Left colon (tissue), 2 donors: ENCODE measurements at regions not wholly inside any gene's neighbourhood (a gene's known extent, or its start where the extent isn't known, plus 50 kb on each side); places are given as distances from the start of the nearest gene placed in this dataset.
A peak's percentile ranks its signal among the peaks of the same experiment; 100 is the strongest.

Source experiments
- ATAC-seq: fragments of 200-7000 bp; cut with Tn5 transposase; one replicate; pipeline ENCODE4 v1.9.1; 2020; ENCODE audit warnings: mild to moderate bottlenecking, moderate library complexity
- DNase-seq, 2 donors: peaks; one replicate each; pipeline ENCODE4 v3.0.0-alpha.2; 2020
- intact Hi-C, 2 donors: fragments of 100-400 bp; cut with DNase I in 1 of 2; cut with micrococcal nuclease in 1 of 2; formaldehyde crosslinking; loops; one replicate each; pipeline versions ENCODE4 v1.11.2 to v1.14.0; 2022; cut with DNase I, micrococcal nuclease
- donor health status: DM: no; HTN: no; CAD: no.
- donor health status: DM: yes; HTN: yes; CAD: no.

- no peak for DNase-seq
- ATAC-seq, result no peak
These were observed 551.1 kb downstream of the BRD1 start for GRCh38 chr22:49276567-49276966.

GRCh38 chr22:49274754-49275380 lies 552.8 kb downstream of the BRD1 start:
- peak in 1 of 2 donors; percentile 11 for DNase-seq
- intact Hi-C loops, result no loop called here
- ATAC-seq, result no peak

More at GRCh38 chr22:49276567-49276966, 551.1 kb downstream of the BRD1 start:
- intact Hi-C loops, result no loop called here

- ATAC-seq (no peak), DNase-seq (peak in 1 of 2 donors; percentile 9)
- intact Hi-C loops, result no loop called here
These were observed 555.0 kb downstream of the BRD1 start for GRCh38 chr22:49272546-49273125.

GRCh38 chr22:49271831-49272230 lies 555.8 kb downstream of the BRD1 start:
- ATAC-seq, result no peak
- peak in 1 of 2 donors; percentile 7 for DNase-seq
- intact Hi-C loops, result no loop called here

- no peak for ATAC-seq
- intact Hi-C loops, result no loop called here
- peak in 1 of 2 donors; percentile 15 for DNase-seq
These were observed 556.3 kb downstream of the BRD1 start for GRCh38 chr22:49271369-49271727.

GRCh38 chr22:49270595-49271368 lies 556.9 kb downstream of the BRD1 start:
- ATAC-seq, result no peak
- intact Hi-C loops, result no loop called here

GRCh38 chr22:49269928-49270327 lies 557.7 kb downstream of the BRD1 start:
- no peak for ATAC-seq
- DNase-seq, result peak in 1 of 2 donors; percentile 6
- intact Hi-C loops, result no loop called here

More at GRCh38 chr22:49270595-49271368, 556.9 kb downstream of the BRD1 start:
- DNase-seq, result peak in 1 of 2 donors; percentile 7

- intact Hi-C loops, result no loop called here
- ATAC-seq, result no peak
- DNase-seq, result peak in 1 of 2 donors; percentile 1
These were observed 558.3 kb downstream of the BRD1 start for GRCh38 chr22:49269371-49269770.

GRCh38 chr22:49268924-49269323 lies 558.7 kb downstream of the BRD1 start:
- intact Hi-C loops, result no loop called here
- ATAC-seq (no peak), DNase-seq (peak in 1 of 2 donors; percentile 6)

GRCh38 chr22:49267996-49268395 lies 559.7 kb downstream of the BRD1 start:
- DNase-seq (peak in 1 of 2 donors; percentile 1), ATAC-seq (no peak)
- intact Hi-C loops, result no loop called here

GRCh38 chr22:49266561-49267519 lies 560.8 kb downstream of the BRD1 start:
- intact Hi-C loops, result no loop called here
- peak in 1 of 2 donors; percentile 14 for DNase-seq
- ATAC-seq, result no peak

- DNase-seq (peak in 1 of 2 donors; percentile 8), ATAC-seq (no peak)
- intact Hi-C loops, result no loop called here
These were observed 563.0 kb downstream of the BRD1 start for GRCh38 chr22:49264696-49265095.

- ATAC-seq (no peak), DNase-seq (no peak)
- intact Hi-C loops, result no loop called here
These were observed 564.6 kb downstream of the BRD1 start for GRCh38 chr22:49263101-49263500.

GRCh38 chr22:49262167-49262566 lies 565.5 kb downstream of the BRD1 start:
- intact Hi-C loops, result no loop called here
- peak in 1 of 2 donors; percentile 4 for DNase-seq
- no peak for ATAC-seq

GRCh38 chr22:49261616-49262015 lies 566.1 kb downstream of the BRD1 start:
- intact Hi-C loops, result no loop called here
- no peak for ATAC-seq

GRCh38 chr22:49260681-49261580 lies 566.7 kb downstream of the BRD1 start:
- ATAC-seq (no peak), DNase-seq (peak in 1 of 2 donors; percentile 15)
- intact Hi-C loops, result no loop called here

More at GRCh38 chr22:49261616-49262015, 566.1 kb downstream of the BRD1 start:
- peak in 1 of 2 donors; percentile 4 for DNase-seq

- intact Hi-C loops, result no loop called here
- DNase-seq, result peak in 1 of 2 donors; percentile 5
These were observed 567.6 kb downstream of the BRD1 start for GRCh38 chr22:49259839-49260615.

More at GRCh38 chr22:49259839-49260615, 567.6 kb downstream of the BRD1 start:
- ATAC-seq, result no peak
